ENCODE measurements at regions not wholly inside any gene's neighbourhood (a gene's known extent, or its start where the extent isn't known, plus 50 kb on each side); places are given as distances from the start of the nearest gene placed in this dataset.

DNA sequence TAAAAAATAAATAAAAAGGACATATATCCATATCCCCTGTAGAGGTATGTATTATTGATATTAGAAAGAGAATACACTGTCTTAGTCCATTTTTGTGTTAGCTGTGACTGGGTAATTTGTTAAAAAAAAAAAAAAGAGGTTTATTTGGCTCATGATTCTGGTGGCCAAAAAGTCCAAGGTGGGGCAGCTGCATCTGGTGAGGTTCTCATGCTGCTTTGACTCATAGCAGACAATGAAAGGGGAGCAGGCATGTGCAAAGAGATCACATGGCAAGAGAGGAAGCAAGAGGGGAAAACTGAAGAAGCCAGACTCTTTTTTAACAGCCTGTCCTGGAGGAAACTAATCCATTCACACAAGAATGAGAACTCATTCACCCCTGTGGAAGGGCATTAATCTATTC, 101.6 kb upstream of the MAP4K3 start:
- Histone ChIP-seq H3K36me3 (ENCODE audit: insufficient read depth, low read length, poor library complexity, severe bottlenecking) (no peaks in the 10 kb centered on the region), H3K4me3 (ENCODE audit: low read depth, low read length, poor library complexity, severe bottlenecking) (no peak overlapping the region), H3K27me3 (replicated peaks; ENCODE audit: insufficient read depth, low read depth, low read length, poor library complexity) (no peaks in the 10 kb centered on the region), H3K4me1 (ENCODE audit: insufficient read depth, low read length, poor library complexity, severe bottlenecking) (peaks cover 34% of the 10 kb centered on the region), H3K9me3 (ENCODE audit: low read depth, low read length, poor library complexity, severe bottlenecking) (no peaks in the 10 kb centered on the region), H3K27ac (ENCODE audit: low read depth, low read length, poor library complexity, severe bottlenecking) (no peak overlapping the region)
- ChIA-PET POLR2A (ENCODE audit: low non-redundant PET) (no interaction called here), CTCF (no interaction called here)
- intact Hi-C loops (cut with micrococcal nuclease; ENCODE audit: unreplicated experiment), result no loop called here
- no TSS peak for BruUV-seq (replicated peaks)
- TF ChIP-seq, protein P1, sequence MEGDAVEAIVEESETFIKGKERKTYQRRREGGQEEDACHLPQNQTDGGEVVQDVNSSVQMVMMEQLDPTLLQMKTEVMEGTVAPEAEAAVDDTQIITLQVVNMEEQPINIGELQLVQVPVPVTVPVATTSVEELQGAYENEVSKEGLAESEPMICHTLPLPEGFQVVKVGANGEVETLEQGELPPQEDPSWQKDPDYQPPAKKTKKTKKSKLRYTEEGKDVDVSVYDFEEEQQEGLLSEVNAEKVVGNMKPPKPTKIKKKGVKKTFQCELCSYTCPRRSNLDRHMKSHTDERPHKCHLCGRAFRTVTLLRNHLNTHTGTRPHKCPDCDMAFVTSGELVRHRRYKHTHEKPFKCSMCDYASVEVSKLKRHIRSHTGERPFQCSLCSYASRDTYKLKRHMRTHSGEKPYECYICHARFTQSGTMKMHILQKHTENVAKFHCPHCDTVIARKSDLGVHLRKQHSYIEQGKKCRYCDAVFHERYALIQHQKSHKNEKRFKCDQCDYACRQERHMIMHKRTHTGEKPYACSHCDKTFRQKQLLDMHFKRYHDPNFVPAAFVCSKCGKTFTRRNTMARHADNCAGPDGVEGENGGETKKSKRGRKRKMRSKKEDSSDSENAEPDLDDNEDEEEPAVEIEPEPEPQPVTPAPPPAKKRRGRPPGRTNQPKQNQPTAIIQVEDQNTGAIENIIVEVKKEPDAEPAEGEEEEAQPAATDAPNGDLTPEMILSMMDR (conservative IDR thresholded peaks at IDR 0.05; ENCODE audit: low read depth, low read length), result no peak
- TF ChIP-seq EZH2 (IDR thresholded peaks at IDR 0.05; ENCODE audit: borderline replicate concordance, low read depth, low read length, poor library complexity, severe bottlenecking), result no peak
- no peak for DNase-seq (ENCODE audit: low spot score)

DNA sequence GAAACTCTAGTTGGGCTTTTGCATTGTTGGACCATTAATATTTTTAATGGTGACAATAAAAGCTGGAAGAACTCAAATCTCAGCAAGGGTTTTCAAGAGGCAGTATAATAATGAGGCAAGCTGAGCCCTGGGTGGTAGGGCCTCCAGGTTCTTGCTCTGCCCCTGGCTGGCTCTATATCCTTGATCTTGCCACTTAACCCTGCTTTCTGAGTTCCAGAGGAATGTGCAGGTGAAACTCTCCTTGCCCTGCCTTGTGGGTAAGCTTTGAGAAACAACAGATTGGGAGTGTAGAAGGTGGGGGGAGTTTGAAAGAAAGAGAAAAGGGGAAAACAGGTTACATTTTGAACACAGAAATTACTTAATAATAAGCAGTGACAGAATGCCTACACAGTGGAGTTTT, 103.3 kb upstream of the MAP4K3 start:
- TF ChIP-seq EZH2 (IDR thresholded peaks at IDR 0.05; ENCODE audit: borderline replicate concordance, low read depth, low read length, poor library complexity, severe bottlenecking), result no peak
- TF ChIP-seq, protein P1 (conservative IDR thresholded peaks at IDR 0.05; ENCODE audit: low read depth, low read length), result no peak
- peaks cover 18% of the 10 kb centered on the region for H3K4me1 ChIP-seq (ENCODE audit: insufficient read depth, low read length, poor library complexity, severe bottlenecking)
- H3K9me3 ChIP-seq (ENCODE audit: low read depth, low read length, poor library complexity, severe bottlenecking), result no peaks in the 10 kb centered on the region
- no peak overlapping the region for H3K4me3 ChIP-seq (ENCODE audit: low read depth, low read length, poor library complexity, severe bottlenecking)
- CTCF ChIA-PET, result no interaction called here
- DNase-seq (ENCODE audit: low spot score), result no peak
- POLR2A ChIA-PET (ENCODE audit: low non-redundant PET), result no interaction called here
- no peak overlapping the region for H3K27ac ChIP-seq (ENCODE audit: low read depth, low read length, poor library complexity, severe bottlenecking)
- no peaks in the 10 kb centered on the region for H3K27me3 ChIP-seq (replicated peaks; ENCODE audit: insufficient read depth, low read depth, low read length, poor library complexity)
- BruUV-seq (replicated peaks), result no TSS peak
- intact Hi-C loops (cut with micrococcal nuclease; ENCODE audit: unreplicated experiment), result no loop called here
- H3K36me3 ChIP-seq (ENCODE audit: insufficient read depth, low read length, poor library complexity, severe bottlenecking), result no peaks in the 10 kb centered on the region

DNA sequence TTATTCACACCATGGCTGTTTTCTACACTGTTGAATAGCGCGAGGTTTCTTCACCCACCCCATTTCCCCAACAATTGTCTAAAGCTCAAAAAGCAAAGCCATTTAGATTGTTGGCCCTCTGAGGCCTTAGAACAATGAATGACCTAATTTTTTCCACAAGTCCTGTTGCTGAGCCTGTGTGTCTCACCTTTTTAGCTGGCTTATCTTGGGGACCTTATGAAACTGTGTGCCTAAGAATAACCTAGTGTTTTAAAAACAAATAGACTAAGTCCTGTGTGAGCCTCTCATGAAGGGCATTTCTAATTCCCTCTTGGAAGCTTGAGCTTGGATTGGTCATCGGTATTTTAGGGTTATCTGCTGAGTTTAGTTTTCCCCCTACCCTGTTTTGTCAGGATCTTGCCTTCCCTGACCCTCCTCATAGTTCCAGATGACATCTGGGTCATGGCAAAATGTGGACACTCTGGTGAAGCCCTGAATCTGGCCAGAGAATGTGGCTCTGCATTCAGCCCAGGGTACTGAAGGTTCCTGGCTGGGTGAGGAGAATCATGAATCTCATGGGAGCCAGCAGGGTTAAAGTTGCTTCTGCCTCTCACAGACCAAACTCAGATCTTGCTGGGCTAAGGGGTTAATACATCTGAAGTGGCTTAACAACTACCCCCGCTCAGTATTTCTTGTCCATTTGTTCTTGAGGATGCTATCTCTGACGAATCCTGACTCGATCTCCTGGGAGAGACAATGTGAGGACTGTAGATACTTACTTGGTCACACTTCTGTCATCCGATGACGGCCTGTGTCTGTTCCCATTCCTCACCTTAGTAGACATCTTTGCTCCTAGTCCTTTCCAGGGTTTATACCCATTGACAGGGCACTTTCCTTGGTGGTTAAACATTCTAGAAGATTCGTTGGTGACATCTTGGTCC, 104.2 kb upstream of the MAP4K3 start:
- DNase-seq (ENCODE audit: low spot score), result no peak
- Histone ChIP-seq H3K4me3 (ENCODE audit: low read depth, low read length, poor library complexity, severe bottlenecking) (no peak overlapping the region), H3K27ac (ENCODE audit: low read depth, low read length, poor library complexity, severe bottlenecking) (peak overlapping the region; percentile 10), H3K9me3 (ENCODE audit: low read depth, low read length, poor library complexity, severe bottlenecking) (no peaks in the 10 kb centered on the region), H3K36me3 (ENCODE audit: insufficient read depth, low read length, poor library complexity, severe bottlenecking) (no peaks in the 10 kb centered on the region), H3K27me3 (replicated peaks; ENCODE audit: insufficient read depth, low read depth, low read length, poor library complexity) (no peaks in the 10 kb centered on the region), H3K4me1 (ENCODE audit: insufficient read depth, low read length, poor library complexity, severe bottlenecking) (peaks cover 12% of the 10 kb centered on the region)
- intact Hi-C loops (cut with micrococcal nuclease; ENCODE audit: unreplicated experiment), result no loop called here
- no TSS peak for BruUV-seq (replicated peaks)
- TF ChIP-seq EZH2 (IDR thresholded peaks at IDR 0.05; ENCODE audit: borderline replicate concordance, low read depth, low read length, poor library complexity, severe bottlenecking), result no peak
- TF ChIP-seq, protein P1 (conservative IDR thresholded peaks at IDR 0.05; ENCODE audit: low read depth, low read length), result no peak
- ChIA-PET POLR2A (ENCODE audit: low non-redundant PET) (no interaction called here), CTCF (no interaction called here)

Measured in A673 (cell line).